ENCODE measurements at regions not wholly inside any gene's neighbourhood (a gene's known extent, or its start where the extent isn't known, plus 50 kb on each side); places are given as distances from the start of the nearest gene placed in this dataset.
A peak's percentile ranks its signal among the peaks of the same experiment; 100 is the strongest.

- ATAC-seq, result no peak
- POLR2A ChIA-PET, result no interaction called here
- no peak for FAIRE-seq
- peaks cover 49% of the 10 kb centered on the region for H3K4me1 ChIP-seq (ENCODE audit: insufficient read depth, low read length)
- no peaks in the 10 kb centered on the region for H3K36me3 ChIP-seq (replicated peaks in 1 of 2; ENCODE audit: control insufficient read depth in 1 of 2, insufficient read depth in 2 of 2, low read length in 2 of 2)
- H3K4me3 ChIP-seq (replicated peaks in 1 of 3; ENCODE audit: insufficient read depth in 1 of 3, low read depth in 2 of 3, low read length in 3 of 3), result no peak overlapping the region
- BruUV-seq (replicated peaks), result no TSS peak
- H3K27ac ChIP-seq (ENCODE audit: extremely low read length, insufficient read depth, low read length), result no peak overlapping the region
- in situ Hi-C loops (cut with HindIII; ENCODE audit: extremely low pct_ligation_motif_present, low pct_unique_long_range_greater_than_20kb), result no loop called here
- H3K27me3 ChIP-seq (ENCODE audit: control insufficient read depth in 1 of 2, insufficient read depth in 2 of 2, low read length in 2 of 2), result no peaks in the 10 kb centered on the region; a peak in 1 of 5 replicates
- no peak overlapping the region for H3K9ac ChIP-seq (ENCODE audit: insufficient read depth, low read depth, low read length)
- no peak overlapping the region for H2AFZ ChIP-seq (ENCODE audit: low read length)
- 97% methylated on average over 4 of the region's 4 CpGs for WGBS (ENCODE audit: low lambda C conversion rate)
- TF ChIP-seq NKX3-1 (CRISPR knock-in tag; IDR thresholded peaks at IDR 0.05) (no peak), CBX2 (IDR thresholded peaks at IDR 0.05; ENCODE audit: low read depth, low read length) (no peak), CBX2 (CRISPR knock-in tag; IDR thresholded peaks at IDR 0.05; ENCODE audit: low read depth) (no peak), ZNF761 (CRISPR knock-in tag; conservative IDR thresholded peaks at IDR 0.05) (no peak), SMARCC2 (IDR thresholded peaks at IDR 0.05) (no peak), ZBTB1 (CRISPR knock-in tag; IDR thresholded peaks at IDR 0.05; ENCODE audit: borderline replicate concordance) (no peak), MYNN (CRISPR knock-in tag; IDR thresholded peaks at IDR 0.05; ENCODE audit: low read depth) (no peak), KLF12 (CRISPR knock-in tag; IDR thresholded peaks at IDR 0.05; ENCODE audit: borderline replicate concordance) (no peak), ZMYM2 (CRISPR knock-in tag; IDR thresholded peaks at IDR 0.05) (no peak), BRCA1 (CRISPR knock-in tag; IDR thresholded peaks at IDR 0.05) (no peak), ZNF678 (CRISPR knock-in tag; IDR thresholded peaks at IDR 0.05) (no peak), HDAC6 (IDR thresholded peaks at IDR 0.05; ENCODE audit: low read depth, low read length) (no peak)
- DNase-seq (ENCODE audit: low spot score), result no peak
- no peak overlapping the region for H3K4me2 ChIP-seq (ENCODE audit: low read depth, low read length)
- no peaks in the 10 kb centered on the region for H3K79me2 ChIP-seq (ENCODE audit: insufficient read depth, low read length)
- intact Hi-C loops (cut with micrococcal nuclease; ENCODE audit: unreplicated experiment), result no loop called here
- CTCF ChIA-PET (ENCODE audit: low intra/inter-chr PET ratio, low total read pairs), result no interaction called here
- H4K20me1 ChIP-seq (ENCODE audit: insufficient read depth, low read length), result no peaks in the 10 kb centered on the region
- H3K9me3 ChIP-seq (ENCODE audit: low read length), result no peaks in the 10 kb centered on the region
These were observed 53.8 kb upstream of the HPDL start for GRCh38 chr1:45272913-45273371.

GRCh38 chr1:45275054-45275453, 51.6 kb upstream of the HPDL start:
- Histone ChIP-seq H3K4me1 (ENCODE audit: insufficient read depth, low read length) (peaks cover 31% of the 10 kb centered on the region), H4K20me1 (ENCODE audit: insufficient read depth, low read length) (no peaks in the 10 kb centered on the region), H3K4me3 (replicated peaks in 1 of 3; ENCODE audit: insufficient read depth in 1 of 3, low read depth in 2 of 3, low read length in 3 of 3) (no peak overlapping the region; a peak in 2 of 6 replicates), H3K27me3 (ENCODE audit: control insufficient read depth in 1 of 2, insufficient read depth in 2 of 2, low read length in 2 of 2) (no peaks in the 10 kb centered on the region; a peak in 1 of 5 replicates), H3K9me3 (ENCODE audit: low read length) (no peaks in the 10 kb centered on the region), H3K79me2 (ENCODE audit: insufficient read depth, low read length) (no peaks in the 10 kb centered on the region), H2AFZ (ENCODE audit: low read length) (peak overlapping the region; percentile 91), H3K9ac (ENCODE audit: insufficient read depth, low read depth, low read length) (no peak overlapping the region), H3K4me2 (ENCODE audit: low read depth, low read length) (peak overlapping the region; percentile 63), H3K36me3 (replicated peaks in 1 of 2; ENCODE audit: control insufficient read depth in 1 of 2, insufficient read depth in 2 of 2, low read length in 2 of 2) (no peaks in the 10 kb centered on the region), H3K27ac (ENCODE audit: extremely low read length, insufficient read depth, low read length) (peak overlapping the region; percentile 39)
- DNase-seq (ENCODE audit: low spot score), result peak; percentile 69
- in situ Hi-C loops (cut with HindIII; ENCODE audit: extremely low pct_ligation_motif_present, low pct_unique_long_range_greater_than_20kb) (no loop called here), intact Hi-C loops (cut with micrococcal nuclease; ENCODE audit: unreplicated experiment) (no loop called here)
- peak; percentile 68 for FAIRE-seq
- peak; percentile 97 for ATAC-seq
- no TSS peak for BruUV-seq (replicated peaks)
- ChIA-PET POLR2A (no interaction called here), CTCF (ENCODE audit: low intra/inter-chr PET ratio, low total read pairs) (interaction anchor here (0.6 kb wide), 1 partner anchor 28 kb away, joined by 3 read pairs; no protein-coding TSS in a partner anchor)
- peak in 1 of 2 experiments; percentile 31; a peak in 2 of 4 replicates for TF ChIP-seq EP300 (IDR thresholded peaks at IDR 0.05; ENCODE audit: low read depth in 2 of 2, low read length in 2 of 2)
- no peak for TF ChIP-seq EP300 (CRISPR knock-in tag; IDR thresholded peaks at IDR 0.05; ENCODE audit: borderline replicate concordance)
- no peak for TF ChIP-seq MXD1 (CRISPR knock-in tag; IDR thresholded peaks at IDR 0.05)
- peak; percentile 26; the same call in 1 of the 2 replicates for TF ChIP-seq ETV5 (CRISPR knock-in tag; IDR thresholded peaks at IDR 0.05; ENCODE audit: borderline replicate concordance)
- TF ChIP-seq ZNF644 (CRISPR knock-in tag; IDR thresholded peaks at IDR 0.05; ENCODE audit: low read depth), result peak; percentile 42
- peak; percentile 30 for TF ChIP-seq SAP130 (CRISPR knock-in tag; IDR thresholded peaks at IDR 0.05; ENCODE audit: low read depth)
- TF ChIP-seq DRAP1 (CRISPR knock-in tag; IDR thresholded peaks at IDR 0.05), result 0 out of 2 replicates have a peak, but pooled peaks have one; percentile 17
- TF ChIP-seq POLR2A (IDR thresholded peaks at IDR 0.05; ENCODE audit: insufficient read depth in 1 of 2, low read depth in 2 of 2, low read length in 2 of 2), result peak; percentile 22 to 31; a peak in 1 of 4 replicates
- peak; percentile 59; the same call in 1 of the 2 replicates for TF ChIP-seq SP5 (CRISPR knock-in tag; IDR thresholded peaks at IDR 0.05; ENCODE audit: borderline replicate concordance, low read depth)
- no peak for TF ChIP-seq ZNF703 (CRISPR knock-in tag; IDR thresholded peaks at IDR 0.05; ENCODE audit: borderline replicate concordance)
